MCF 10A (cell line): ENCODE measurements at regions not wholly inside any gene's neighbourhood (a gene's known extent, or its start where the extent isn't known, plus 50 kb on each side); places are given as distances from the start of the nearest gene placed in this dataset.

Source experiments
- BruUV-seq: library from RNA; stranded (reverse); fragments of 400-500 nt; replicated peaks from 2 replicates; lab custom pipeline; 2021; lab: Mats Ljungman, UMichigan
- CTCF ChIA-PET: fragments of 300-600 bp; sonication (Branson Sonifier 250); formaldehyde crosslinking; extraction: SDS; loops from one replicate; lab custom pipeline; 2021; ENCODE audit warnings: antibody characterized with exemption, inconsistent platforms; lab: Yijun Ruan, JAX
- POLR2A ChIA-PET: fragments of 300-600, 350-650 bp; sonication (Branson Sonifier 250); formaldehyde crosslinking; extraction: SDS; loops from one replicate; lab custom pipeline; 2020; ENCODE audit warnings: antibody characterized with exemption, inconsistent platforms; lab: Yijun Ruan, JAX
- DNase-seq: peaks from one replicate; pipeline ENCODE4 v3.0.0-alpha.2; 2018; ENCODE audit not compliant: unreplicated experiment
- H3K27ac Mint-ChIP-seq: one replicate; pipeline ENCODE4 v1.8.0; 2022; ENCODE audit warnings: mild to moderate bottlenecking, low read depth, mixed read lengths; ENCODE audit not compliant: unreplicated experiment
- H3K27me3 Mint-ChIP-seq: one replicate; pipeline ENCODE4 v1.8.0; 2022; ENCODE audit warnings: mixed read lengths; ENCODE audit not compliant: insufficient read depth, unreplicated experiment
- H3K36me3 Mint-ChIP-seq: one replicate; pipeline ENCODE4 v1.8.0; 2022; ENCODE audit warnings: mild to moderate bottlenecking, moderate library complexity, mixed read lengths; ENCODE audit not compliant: insufficient read depth, unreplicated experiment
- H3K4me1 Mint-ChIP-seq: one replicate; pipeline ENCODE4 v1.8.0; 2022; ENCODE audit warnings: mixed read lengths; ENCODE audit not compliant: insufficient read depth, unreplicated experiment
- H3K4me3 Mint-ChIP-seq: one replicate; pipeline ENCODE4 v1.8.0; 2022; ENCODE audit warnings: mild to moderate bottlenecking, moderate library complexity, mixed read lengths; ENCODE audit not compliant: unreplicated experiment
- H3K9me3 Mint-ChIP-seq: one replicate; pipeline ENCODE4 v1.8.0; 2022; ENCODE audit warnings: mixed read lengths; ENCODE audit not compliant: unreplicated experiment
- intact Hi-C: fragments of 100-400 bp; cut with micrococcal nuclease; formaldehyde crosslinking; loops from 2 replicates; pipeline ENCODE4 v1.14.1; 2022
- TF ChIP-seq, protein P1 (sequence below): fragments of 200-600 bp; IDR thresholded peaks from one replicate; pipeline ENCODE4 v1.8.0; 2022; ENCODE audit warnings: antibody characterized with exemption, mild to moderate bottlenecking; ENCODE audit not compliant: unreplicated experiment

DNA sequence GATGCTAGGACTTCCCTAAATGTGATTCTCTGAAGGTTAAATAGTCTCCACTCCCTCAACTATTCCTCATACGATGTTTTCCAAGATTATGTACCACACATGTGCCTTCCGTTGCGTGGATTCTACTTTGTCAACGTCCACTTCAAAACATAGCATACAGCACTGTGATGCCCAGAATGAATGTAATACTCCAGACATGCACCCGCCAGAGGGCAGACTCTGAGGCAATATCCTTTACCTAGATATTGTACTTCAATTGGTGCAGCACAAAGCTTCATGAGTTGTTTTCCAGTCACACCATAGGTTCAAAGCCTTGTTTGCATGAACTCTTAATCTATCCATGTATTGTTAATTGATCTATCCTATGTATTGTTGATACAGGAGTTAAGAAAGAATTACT, 201.0 kb upstream of the NABP1 start:
- CTCF ChIA-PET = interaction anchor here (0.6 kb wide), 1 partner anchor 9 kb away, joined by 3 read pairs; no protein-coding TSS in a partner anchor
- Mint-ChIP-seq H3K27ac (no peak overlapping the region), H3K27me3 (no peaks in the 10 kb centered on the region), H3K4me1 (no peaks in the 10 kb centered on the region), H3K4me3 (no peak overlapping the region), H3K9me3 (peaks cover 18% of the 10 kb centered on the region), H3K36me3 (no peaks in the 10 kb centered on the region)
- TF ChIP-seq, protein P1, sequence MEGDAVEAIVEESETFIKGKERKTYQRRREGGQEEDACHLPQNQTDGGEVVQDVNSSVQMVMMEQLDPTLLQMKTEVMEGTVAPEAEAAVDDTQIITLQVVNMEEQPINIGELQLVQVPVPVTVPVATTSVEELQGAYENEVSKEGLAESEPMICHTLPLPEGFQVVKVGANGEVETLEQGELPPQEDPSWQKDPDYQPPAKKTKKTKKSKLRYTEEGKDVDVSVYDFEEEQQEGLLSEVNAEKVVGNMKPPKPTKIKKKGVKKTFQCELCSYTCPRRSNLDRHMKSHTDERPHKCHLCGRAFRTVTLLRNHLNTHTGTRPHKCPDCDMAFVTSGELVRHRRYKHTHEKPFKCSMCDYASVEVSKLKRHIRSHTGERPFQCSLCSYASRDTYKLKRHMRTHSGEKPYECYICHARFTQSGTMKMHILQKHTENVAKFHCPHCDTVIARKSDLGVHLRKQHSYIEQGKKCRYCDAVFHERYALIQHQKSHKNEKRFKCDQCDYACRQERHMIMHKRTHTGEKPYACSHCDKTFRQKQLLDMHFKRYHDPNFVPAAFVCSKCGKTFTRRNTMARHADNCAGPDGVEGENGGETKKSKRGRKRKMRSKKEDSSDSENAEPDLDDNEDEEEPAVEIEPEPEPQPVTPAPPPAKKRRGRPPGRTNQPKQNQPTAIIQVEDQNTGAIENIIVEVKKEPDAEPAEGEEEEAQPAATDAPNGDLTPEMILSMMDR = no peak
- POLR2A ChIA-PET = no interaction called here
- no peak for DNase-seq
- intact Hi-C loops = no loop called here
- no TSS peak for BruUV-seq

DNA sequence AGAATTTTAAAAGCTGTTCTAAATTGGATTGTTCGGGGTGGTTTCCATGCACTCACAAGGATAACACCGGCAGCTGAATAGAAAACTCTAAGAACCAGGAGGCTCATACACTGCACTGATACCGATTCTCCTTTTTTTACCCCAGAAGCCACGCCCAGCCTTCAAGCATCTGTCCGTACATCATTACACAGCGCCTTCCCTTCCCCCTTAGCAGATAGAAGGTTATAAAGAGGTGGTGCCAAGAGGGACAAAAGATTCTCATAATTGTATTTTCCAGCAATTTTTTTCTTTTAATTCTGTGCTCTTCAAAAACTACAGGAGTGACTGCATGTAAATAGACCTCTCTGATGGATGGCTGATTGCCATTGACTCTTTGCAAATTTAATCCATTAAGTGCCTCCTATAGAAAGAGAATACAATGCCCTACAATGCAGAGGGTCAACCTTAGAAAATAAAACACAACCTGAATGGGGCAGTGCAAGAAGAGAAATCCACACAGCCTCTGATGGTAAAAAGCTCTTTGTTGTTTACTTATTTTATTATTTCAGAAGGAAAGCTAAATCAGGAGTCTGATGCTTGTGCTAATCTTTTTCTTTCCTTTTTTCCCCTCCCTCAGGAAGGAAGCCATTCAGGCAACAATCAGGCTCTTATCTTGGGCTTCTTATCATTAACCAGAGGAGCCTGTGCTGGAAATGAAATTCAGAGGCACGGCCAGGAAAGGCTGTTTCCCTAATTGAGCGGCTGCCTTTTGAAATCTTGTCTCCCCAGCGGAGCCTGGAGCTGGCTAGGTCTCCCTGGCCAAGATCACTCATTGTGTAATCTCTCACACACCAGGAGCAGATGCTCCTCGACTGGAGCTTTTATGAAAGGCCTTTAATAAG, 198.9 kb upstream of the NABP1 start:
- BruUV-seq = no TSS peak
- Mint-ChIP-seq H3K4me1 (no peaks in the 10 kb centered on the region), H3K27me3 (no peaks in the 10 kb centered on the region), H3K9me3 (peaks cover 34% of the 10 kb centered on the region), H3K27ac (no peak overlapping the region), H3K36me3 (no peaks in the 10 kb centered on the region), H3K4me3 (no peak overlapping the region)
- ChIA-PET CTCF (no interaction called here), POLR2A (interaction anchor here (0.6 kb wide), 1 partner anchor 33 kb away, joined by 3 read pairs; no protein-coding TSS in a partner anchor)
- DNase-seq = no peak
- intact Hi-C loops = no loop called here
- TF ChIP-seq, protein P1 = no peak

DNA sequence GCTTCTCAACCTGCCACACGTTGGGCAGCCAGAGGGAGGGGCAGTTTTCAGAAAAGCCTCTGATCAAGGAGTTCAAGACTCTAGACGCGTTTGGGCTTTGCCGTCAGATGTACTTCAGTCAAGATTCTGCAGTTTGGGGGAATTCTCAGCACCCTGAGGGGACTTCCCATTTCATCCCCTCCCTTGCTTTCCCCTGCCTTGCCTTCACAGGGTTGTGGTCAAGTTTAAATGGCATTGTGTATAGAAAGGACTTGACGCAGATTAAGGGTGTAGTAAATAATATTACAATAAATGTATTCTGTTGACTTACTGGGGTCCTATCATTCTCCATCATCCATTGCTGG, 198.3 kb upstream of the NABP1 start:
- ChIA-PET POLR2A (interaction anchor here (0.6 kb wide), 1 partner anchor 33 kb away, joined by 3 read pairs; no protein-coding TSS in a partner anchor), CTCF (no interaction called here)
- TF ChIP-seq, protein P1 = no peak
- H3K4me1 Mint-ChIP-seq = no peaks in the 10 kb centered on the region
- intact Hi-C loops = no loop called here
- no peaks in the 10 kb centered on the region for H3K27me3 Mint-ChIP-seq
- H3K27ac Mint-ChIP-seq = no peak overlapping the region
- peaks cover 34% of the 10 kb centered on the region for H3K9me3 Mint-ChIP-seq
- no peak overlapping the region for H3K4me3 Mint-ChIP-seq
- DNase-seq = no peak
- no TSS peak for BruUV-seq
- H3K36me3 Mint-ChIP-seq = no peaks in the 10 kb centered on the region

DNA sequence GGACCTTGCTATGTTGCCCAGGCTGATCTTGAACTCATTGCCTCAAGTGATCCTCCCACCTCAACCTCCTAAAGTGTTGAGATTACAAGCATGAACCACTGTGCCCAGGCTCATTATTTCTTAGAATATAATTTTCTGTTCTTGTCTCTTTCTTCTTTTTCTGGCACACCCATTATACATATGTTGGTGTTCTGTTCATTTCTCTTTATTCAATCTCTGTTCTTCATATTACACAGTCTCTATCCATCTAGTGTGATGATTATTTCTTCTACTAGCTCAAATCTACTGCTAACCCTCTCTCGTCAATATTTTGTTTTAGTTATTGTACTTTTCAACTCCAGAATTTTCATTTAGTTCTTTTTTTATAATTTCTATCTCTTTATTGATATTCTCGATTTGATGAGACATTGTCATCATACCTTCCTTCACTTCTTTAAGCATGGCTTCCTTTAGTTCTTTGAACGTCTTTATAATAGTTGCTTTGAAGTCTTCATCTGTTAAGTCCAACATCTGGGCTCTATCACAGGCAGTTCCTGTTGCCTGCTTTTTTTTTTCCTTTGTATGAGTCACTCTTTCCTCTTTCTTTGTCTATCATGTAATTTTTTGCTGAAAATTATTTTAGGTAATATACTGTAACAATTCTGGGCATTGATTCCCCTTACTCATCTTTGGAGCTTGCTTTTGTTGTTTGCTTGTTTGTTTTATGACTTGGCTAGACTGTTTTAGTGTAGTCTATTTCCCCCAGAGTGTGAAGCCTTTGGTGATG, 196.4 kb upstream of the NABP1 start:
- no peak for DNase-seq
- TF ChIP-seq, protein P1 = no peak
- Mint-ChIP-seq H3K36me3 (no peaks in the 10 kb centered on the region), H3K4me1 (no peaks in the 10 kb centered on the region), H3K9me3 (peaks cover 34% of the 10 kb centered on the region), H3K4me3 (no peak overlapping the region), H3K27ac (no peak overlapping the region), H3K27me3 (no peaks in the 10 kb centered on the region)
- POLR2A ChIA-PET = no interaction called here
- CTCF ChIA-PET = interaction anchor here (0.7 to 1.6 kb wide), 2 partner anchors 27 to 40 kb away, joined by 3 read pairs; no protein-coding TSS in a partner anchor
- intact Hi-C loops = no loop called here
- BruUV-seq = no TSS peak
